Kidney (tissue), 13 donors: ENCODE measurements at regions not wholly inside any gene's neighbourhood (a gene's known extent, or its start where the extent isn't known, plus 50 kb on each side); places are given as distances from the start of the nearest gene placed in this dataset.
A peak's percentile ranks its signal among the peaks of the same experiment; 100 is the strongest.

Source experiments
- DNase-seq, 5 donors: peaks; one replicate each; pipeline ENCODE4 v3.0.0-alpha.2; 2013 to 2020
- FAIRE-seq: peaks from 2 replicates; lab custom pipeline; 2012; peaks lifted over from hg19 to GRCh38; lab: Jason Lieb, UNC
- H3K27ac ChIP-seq, 2 donors: one replicate each; pipeline ENCODE4 v1.7.0; 2013; ENCODE audit warnings: low read depth in 2 of 2, low read length in 2 of 2, inconsistent platforms in 1 of 2
- H3K27me3 ChIP-seq: one replicate; pipeline ENCODE4 v1.7.1; 2013; ENCODE audit warnings: low read length, inconsistent platforms; ENCODE audit not compliant: control insufficient read depth, insufficient read depth
- H3K36me3 ChIP-seq, 3 donors: one replicate each; pipeline versions ENCODE4 v1.7.0 to v1.7.1; 2013; ENCODE audit warnings: low read length in 3 of 3, control low read depth in 1 of 3, inconsistent platforms in 1 of 3; ENCODE audit not compliant: insufficient read depth in 3 of 3, control insufficient read depth in 2 of 3
- H3K4me1 ChIP-seq, 3 donors: one replicate each; pipeline versions ENCODE4 v1.7.0 to v1.7.1; 2013; ENCODE audit warnings: low read length in 3 of 3, inconsistent platforms in 1 of 3, low read depth in 1 of 3; ENCODE audit not compliant: control insufficient read depth in 2 of 3, insufficient read depth in 2 of 3
- H3K4me3 ChIP-seq, 3 donors: one replicate each; pipeline versions ENCODE4 v1.7.0 to v1.8.1; 2013; ENCODE audit warnings: low read length in 3 of 3, control low read depth in 1 of 3, inconsistent platforms in 1 of 3
- H3K9ac ChIP-seq, 3 donors: one replicate each; pipeline versions ENCODE4 v1.7.0 to v1.7.1; 2013; ENCODE audit warnings: low read length in 3 of 3, control low read depth in 1 of 3, inconsistent platforms in 1 of 3
- H3K9me3 ChIP-seq, 3 donors: one replicate each; pipeline versions ENCODE4 v1.7.0 to v1.7.1; 2013; ENCODE audit warnings: low read length in 3 of 3, control low read depth in 1 of 3, inconsistent platforms in 1 of 3; ENCODE audit not compliant: control insufficient read depth in 2 of 3, insufficient read depth in 1 of 3
- CTCF ChIP-seq: IDR thresholded peaks from 3 replicates; pipeline ENCODE4 v1.5.1; 2012; ENCODE audit warnings: mild to moderate bottlenecking, moderate library complexity, borderline replicate concordance; ENCODE audit not compliant: insufficient read depth; ENCODE audit errors: extremely low read depth
- intact Hi-C: fragments of 100-400 bp; cut with DNase I; formaldehyde crosslinking; loops from one replicate; pipeline ENCODE4 v1.11.1; 2022
- donor health status: control.
- donor health status: control.
- donor health status: control.
- donor health status: control.
- donor health status: control.
- donor health status: DM: yes; HTN: yes; CAD: no.
- donor health status: Normal renal cell carcinoma (clear cell type).

- no peak overlapping the region for H3K4me3 ChIP-seq
- no peaks in the 10 kb centered on the region for H3K9me3 ChIP-seq
- no peaks in the 10 kb centered on the region for H3K4me1 ChIP-seq
- DNase-seq, result no peak
- H3K27me3 ChIP-seq, result no peaks in the 10 kb centered on the region
- intact Hi-C loops, result no loop called here
- TF ChIP-seq CTCF, result no peak
- no peak for FAIRE-seq
- H3K27ac ChIP-seq, result no peak overlapping the region
- H3K36me3 ChIP-seq, result no peaks in the 10 kb centered on the region
- H3K9ac ChIP-seq, result no peak overlapping the region
These were observed 78.5 kb downstream of the RBM43 start for GRCh38 chr2:151182899-151183809.

GRCh38 chr2:151182396-151182795, 79.3 kb downstream of the RBM43 start:
- FAIRE-seq (no peak), DNase-seq (no peak)
- Histone ChIP-seq H3K36me3 (no peaks in the 10 kb centered on the region), H3K9ac (no peak overlapping the region), H3K27me3 (no peaks in the 10 kb centered on the region), H3K4me1 (no peaks in the 10 kb centered on the region), H3K4me3 (no peak overlapping the region), H3K27ac (no peak overlapping the region), H3K9me3 (no peaks in the 10 kb centered on the region)
- TF ChIP-seq CTCF, result no peak
- intact Hi-C loops, result no loop called here

GRCh38 chr2:151181524-151181923, 80.1 kb downstream of the RBM43 start:
- DNase-seq (peak in 2 of 5 donors; percentile 43 to 63), FAIRE-seq (no peak)
- no peaks in the 10 kb centered on the region for H3K27me3 ChIP-seq
- TF ChIP-seq CTCF, result no peak
- H3K4me1 ChIP-seq, result no peaks in the 10 kb centered on the region
- no peaks in the 10 kb centered on the region for H3K36me3 ChIP-seq
- H3K9me3 ChIP-seq, result no peaks in the 10 kb centered on the region
- H3K4me3 ChIP-seq, result no peak overlapping the region
- no peak overlapping the region for H3K27ac ChIP-seq
- H3K9ac ChIP-seq, result no peak overlapping the region
- intact Hi-C loops, result no loop called here
